CD14-positive monocyte (primary cell): ENCODE measurements at regions not wholly inside any gene's neighbourhood (a gene's known extent, or its start where the extent isn't known, plus 50 kb on each side); places are given as distances from the start of the nearest gene placed in this dataset.

Experiments used
- DNase-seq, 3 donors: peaks; one replicate each; pipeline ENCODE4 v3.0.0-alpha.2; 2011 to 2022
- H2AFZ ChIP-seq: 2 replicates; pipeline ENCODE4 v1.6.0; 2012; ENCODE audit warnings: mild to moderate bottlenecking, low read depth, low read length, inconsistent platforms; ENCODE audit not compliant: insufficient read depth, poor library complexity, severe bottlenecking
- H3K27ac ChIP-seq, 2 donors: 1 replicate in 1 of 2; 2 replicates in 1 of 2; pipeline ENCODE4 v1.5.1; 2012 to 2013; ENCODE audit warnings: low read length in 2 of 2, control low read depth in 1 of 2, inconsistent platforms in 1 of 2, low read depth in 1 of 2, mild to moderate bottlenecking in 1 of 2
- H3K27me3 ChIP-seq, 2 donors: one replicate each; pipeline versions ENCODE4 v1.6.0 to v1.6.1; 2011 to 2013; ENCODE audit warnings: low read length in 2 of 2; ENCODE audit not compliant: control insufficient read depth in 2 of 2, insufficient read depth in 2 of 2
- H3K36me3 ChIP-seq, 2 donors: replicated peaks in 1 of 2; 1 replicate in 1 of 2; 2 replicates in 1 of 2; pipeline versions ENCODE4 v1.5.1 to v1.6.1; 2012 to 2013; ENCODE audit warnings: low read length in 2 of 2, control low read depth in 1 of 2, inconsistent platforms in 1 of 2, mild to moderate bottlenecking in 1 of 2; ENCODE audit not compliant: insufficient read depth in 2 of 2, control insufficient read depth in 1 of 2
- H3K4me1 ChIP-seq, 2 donors: 1 replicate in 1 of 2; 2 replicates in 1 of 2; pipeline versions ENCODE4 v1.5.1 to v1.6.1; 2012 to 2013; ENCODE audit warnings: low read length in 2 of 2, control low read depth in 1 of 2, inconsistent platforms in 1 of 2, mild to moderate bottlenecking in 1 of 2, moderate library complexity in 1 of 2; ENCODE audit not compliant: insufficient read depth in 2 of 2, control insufficient read depth in 1 of 2
- H3K4me2 ChIP-seq: replicated peaks from 2 replicates; pipeline ENCODE3; 2012; ENCODE audit warnings: low read length, moderate library complexity, mild to moderate bottlenecking; ENCODE audit not compliant: poor library complexity, severe bottlenecking; ENCODE audit errors: extremely low read depth
- H3K4me3 ChIP-seq, 3 experiments: fragments of 200-600 bp in 1 of 3; sonication (generic) in 1 of 3; replicated peaks in 1 of 3; 1 replicate in 2 of 3; 2 replicates in 1 of 3; pipeline ENCODE4 v1.5.1; 2011 to 2013; ENCODE audit warnings: low read length in 3 of 3, mild to moderate bottlenecking in 3 of 3, control low read depth in 2 of 3, low read depth in 2 of 3, inconsistent platforms in 1 of 3, moderate library complexity in 1 of 3
- H3K79me2 ChIP-seq: 2 replicates; pipeline ENCODE4 v1.6.0; 2012; ENCODE audit warnings: mild to moderate bottlenecking, control low read depth, inconsistent platforms, low read length, moderate library complexity; ENCODE audit not compliant: insufficient read depth
- H3K9ac ChIP-seq: 2 replicates; pipeline ENCODE4 v1.6.0; 2017; ENCODE audit warnings: low read length, mild to moderate bottlenecking; ENCODE audit not compliant: insufficient read depth, poor library complexity, severe bottlenecking
- H3K9me3 ChIP-seq, 2 donors: replicated peaks in 1 of 2; 1 replicate in 1 of 2; 2 replicates in 1 of 2; pipeline versions ENCODE4 v1.5.1 to v1.6.1; 2012 to 2013; ENCODE audit warnings: low read length in 2 of 2, control low read depth in 1 of 2; ENCODE audit not compliant: control insufficient read depth in 1 of 2, insufficient read depth in 1 of 2
- H4K20me1 ChIP-seq: 2 replicates; pipeline ENCODE4 v1.6.0; 2012; ENCODE audit warnings: mild to moderate bottlenecking, low read length, control low read depth, moderate library complexity; ENCODE audit not compliant: insufficient read depth
- H3K27ac Mint-ChIP-seq, 7 donors: one replicate each; pipeline ENCODE4 v1.8.0; 2020; ENCODE audit warnings: mild to moderate bottlenecking in 7 of 7, mixed read lengths in 7 of 7, moderate library complexity in 6 of 7, inconsistent platforms in 2 of 7
- H3K27me3 Mint-ChIP-seq, 3 donors: one replicate each; pipeline ENCODE4 v1.8.0; 2021 to 2022; ENCODE audit warnings: low read depth in 3 of 3, mild to moderate bottlenecking in 3 of 3, mixed read lengths in 3 of 3, moderate library complexity in 3 of 3, inconsistent platforms in 1 of 3
- H3K36me3 Mint-ChIP-seq, 2 donors: one replicate each; pipeline ENCODE4 v1.8.0; 2020; ENCODE audit warnings: mixed read lengths in 2 of 2, inconsistent platforms in 1 of 2, mild to moderate bottlenecking in 1 of 2
- H3K4me1 Mint-ChIP-seq: one replicate; pipeline ENCODE4 v1.8.0; 2020; ENCODE audit warnings: mild to moderate bottlenecking, mixed read lengths
- H3K4me3 Mint-ChIP-seq, 2 donors: one replicate each; pipeline ENCODE4 v1.8.0; 2020; ENCODE audit warnings: mild to moderate bottlenecking in 2 of 2, mixed read lengths in 2 of 2, moderate library complexity in 1 of 2
- H3K9me3 Mint-ChIP-seq, 7 donors: one replicate each; pipeline ENCODE4 v1.8.0; 2020 to 2022; ENCODE audit warnings: mixed read lengths in 7 of 7, mild to moderate bottlenecking in 6 of 7, moderate library complexity in 6 of 7, inconsistent platforms in 2 of 7
- WGBS: methylation state at CpG from one replicate; pipeline ENCODE4 v1.1.5; 2013; ENCODE audit warnings: missing lambda C conversion rate; ENCODE audit not compliant: insufficient coverage; 5-methylcytosine and 5-hydroxymethylcytosine counted together
- intact Hi-C, 2 donors: fragments of 100-400 bp; cut with micrococcal nuclease; formaldehyde crosslinking; loops; one replicate each; pipeline versions ENCODE4 v1.15.0 to v1.15.1; 2023
- TF ChIP-seq, protein P1 (sequence below): fragments of 200-600 bp; IDR thresholded peaks from one replicate; pipeline ENCODE4 v1.8.0; 2022; ENCODE audit warnings: antibody characterized with exemption, mild to moderate bottlenecking

DNA sequence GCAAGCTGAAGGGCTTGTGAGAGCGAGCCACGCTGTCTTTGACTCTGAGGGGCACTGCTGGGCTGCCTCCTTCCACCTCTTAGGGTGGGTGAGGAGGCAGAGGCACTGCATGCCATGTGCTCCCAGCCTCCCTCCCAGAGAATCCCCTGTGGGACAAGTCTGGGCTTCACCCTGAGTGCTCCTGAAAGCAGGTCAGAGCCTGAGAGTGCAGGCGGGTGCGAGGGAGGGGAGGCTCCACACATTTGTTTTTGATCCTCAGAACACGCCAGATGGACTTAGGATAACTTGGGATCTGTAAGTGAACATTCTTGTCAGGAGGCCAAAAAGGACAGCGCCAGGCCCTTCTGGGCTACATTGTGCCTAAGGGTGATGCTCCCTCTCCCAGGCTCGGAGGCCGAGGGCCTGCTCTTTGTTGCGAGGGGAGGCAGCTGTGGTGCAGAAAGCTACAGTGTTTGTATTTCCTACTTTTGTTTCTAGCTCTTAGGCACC lies 155.4 kb downstream of the TMX1 start:
- no peaks in the 10 kb centered on the region for H3K79me2 ChIP-seq
- H3K36me3 ChIP-seq = no peaks in the 10 kb centered on the region
- peaks cover 0 to 8% (median 3%) of the 10 kb centered on the region in 3 donors for H3K27me3 Mint-ChIP-seq
- H3K4me1 ChIP-seq = no peaks in the 10 kb centered on the region
- H3K27ac ChIP-seq = no peak overlapping the region
- no peaks in the 10 kb centered on the region for H3K9me3 ChIP-seq
- peaks cover 0 to 4% of the 10 kb centered on the region in 2 donors for H3K27me3 ChIP-seq
- no peak overlapping the region for H3K4me3 Mint-ChIP-seq
- H2AFZ ChIP-seq = no peak overlapping the region
- H3K4me2 ChIP-seq = no peak overlapping the region
- peaks cover 0 to 1% (median 0%) of the 10 kb centered on the region in 7 donors for H3K9me3 Mint-ChIP-seq
- no peak overlapping the region for H3K9ac ChIP-seq
- H3K4me1 Mint-ChIP-seq = no peaks in the 10 kb centered on the region
- H4K20me1 ChIP-seq = no peaks in the 10 kb centered on the region
- TF ChIP-seq, protein P1, sequence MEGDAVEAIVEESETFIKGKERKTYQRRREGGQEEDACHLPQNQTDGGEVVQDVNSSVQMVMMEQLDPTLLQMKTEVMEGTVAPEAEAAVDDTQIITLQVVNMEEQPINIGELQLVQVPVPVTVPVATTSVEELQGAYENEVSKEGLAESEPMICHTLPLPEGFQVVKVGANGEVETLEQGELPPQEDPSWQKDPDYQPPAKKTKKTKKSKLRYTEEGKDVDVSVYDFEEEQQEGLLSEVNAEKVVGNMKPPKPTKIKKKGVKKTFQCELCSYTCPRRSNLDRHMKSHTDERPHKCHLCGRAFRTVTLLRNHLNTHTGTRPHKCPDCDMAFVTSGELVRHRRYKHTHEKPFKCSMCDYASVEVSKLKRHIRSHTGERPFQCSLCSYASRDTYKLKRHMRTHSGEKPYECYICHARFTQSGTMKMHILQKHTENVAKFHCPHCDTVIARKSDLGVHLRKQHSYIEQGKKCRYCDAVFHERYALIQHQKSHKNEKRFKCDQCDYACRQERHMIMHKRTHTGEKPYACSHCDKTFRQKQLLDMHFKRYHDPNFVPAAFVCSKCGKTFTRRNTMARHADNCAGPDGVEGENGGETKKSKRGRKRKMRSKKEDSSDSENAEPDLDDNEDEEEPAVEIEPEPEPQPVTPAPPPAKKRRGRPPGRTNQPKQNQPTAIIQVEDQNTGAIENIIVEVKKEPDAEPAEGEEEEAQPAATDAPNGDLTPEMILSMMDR = no peak
- no peak for DNase-seq
- intact Hi-C loops = no loop called here
- peak overlapping the region in 1 of 7 donors; percentile 9 for H3K27ac Mint-ChIP-seq
- 100% methylated on average over 4 of the region's 9 CpGs for WGBS
- H3K36me3 Mint-ChIP-seq = no peaks in the 10 kb centered on the region
- H3K4me3 ChIP-seq = no peak overlapping the region

DNA sequence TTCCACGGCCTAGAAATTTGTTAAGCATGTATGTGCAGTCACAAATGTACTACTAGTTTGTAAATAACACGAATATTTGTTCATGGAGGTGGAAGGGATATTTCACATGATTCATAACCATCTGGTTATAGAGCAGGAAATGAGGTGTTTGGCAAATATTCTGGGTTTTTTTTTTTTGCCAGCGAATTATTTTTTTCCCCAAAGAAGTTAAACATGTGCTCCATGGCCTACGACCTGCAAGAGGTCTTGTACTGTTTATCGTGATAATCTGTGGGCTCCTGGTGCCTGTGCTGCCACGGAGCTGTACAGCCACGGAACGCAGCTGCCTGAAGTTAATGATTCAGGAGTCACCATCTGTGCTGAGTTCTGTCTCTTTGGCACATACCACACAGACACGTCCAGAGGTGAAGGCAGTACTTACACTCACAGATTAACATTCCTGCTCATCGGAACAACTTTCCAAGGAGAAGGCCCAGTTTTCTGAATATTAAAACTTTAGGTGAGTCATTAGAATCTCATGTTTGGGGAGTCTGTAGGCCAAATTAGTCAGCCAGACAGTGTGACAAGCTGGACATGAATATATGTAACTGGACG lies 156.3 kb downstream of the TMX1 start:
- Histone ChIP-seq H3K4me2 (no peak overlapping the region), H3K27me3 (peaks cover 0 to 4% of the 10 kb centered on the region in 2 donors), H4K20me1 (no peaks in the 10 kb centered on the region), H3K9ac (no peak overlapping the region), H2AFZ (no peak overlapping the region), H3K4me1 (no peaks in the 10 kb centered on the region), H3K79me2 (no peaks in the 10 kb centered on the region), H3K4me3 (no peak overlapping the region), H3K36me3 (no peaks in the 10 kb centered on the region), H3K9me3 (no peaks in the 10 kb centered on the region), H3K27ac (no peak overlapping the region)
- intact Hi-C loops = no loop called here
- Mint-ChIP-seq H3K27me3 (peaks cover 0 to 8% (median 3%) of the 10 kb centered on the region in 3 donors), H3K27ac (no peak overlapping the region), H3K36me3 (no peaks in the 10 kb centered on the region), H3K4me1 (no peaks in the 10 kb centered on the region), H3K4me3 (no peak overlapping the region), H3K9me3 (peaks cover 0 to 1% (median 0%) of the 10 kb centered on the region in 7 donors)
- no peak for DNase-seq
- 100% methylated on average over 2 of the region's 11 CpGs for WGBS
- TF ChIP-seq, protein P1 = no peak
